ENCODE measurements at regions not wholly inside any gene's neighbourhood (a gene's known extent, or its start where the extent isn't known, plus 50 kb on each side); places are given as distances from the start of the nearest gene placed in this dataset.
"Not testable (repeated sequence)": the region's sequence is repeated elsewhere in the genome, so short reads cannot be mapped to it uniquely, and the experiment has no call there.

DNA sequence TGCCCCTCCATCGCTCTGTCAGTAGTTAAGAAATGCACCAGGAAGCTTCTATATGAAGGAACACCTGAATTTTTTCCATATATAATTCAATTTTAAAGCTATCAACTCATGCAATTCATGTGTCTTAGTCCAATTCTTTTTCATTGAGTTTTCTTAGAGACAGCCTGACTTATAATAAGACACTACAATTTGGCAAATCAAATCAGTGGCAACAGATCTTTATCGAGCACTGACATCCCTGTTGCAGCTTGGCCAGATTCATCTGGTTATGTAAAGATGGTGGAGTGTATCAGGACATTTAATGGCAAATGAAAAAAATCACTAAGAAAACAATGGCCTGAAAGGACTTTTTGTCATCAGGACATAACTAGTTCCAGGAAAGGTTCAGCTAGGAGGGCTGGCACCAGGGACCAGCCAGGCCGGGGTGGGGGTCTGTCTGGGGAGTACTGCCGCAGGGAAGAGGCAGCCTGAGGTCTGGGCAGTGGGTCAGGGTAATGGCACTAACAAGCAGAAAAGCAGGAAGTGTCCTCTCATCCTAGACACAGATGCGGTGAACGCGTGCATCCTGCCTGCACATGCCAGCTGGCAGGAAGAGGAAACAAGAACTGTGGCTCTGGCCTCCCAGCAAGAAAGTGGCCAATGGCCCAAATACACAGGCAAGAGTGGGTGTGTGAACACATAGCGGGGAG lies 100.5 kb upstream of the LMNTD1 start:
- H3K4me1 Mint-ChIP-seq = peaks cover 0 to 3% (median 0%) of the 10 kb centered on the region in 3 donors

DNA sequence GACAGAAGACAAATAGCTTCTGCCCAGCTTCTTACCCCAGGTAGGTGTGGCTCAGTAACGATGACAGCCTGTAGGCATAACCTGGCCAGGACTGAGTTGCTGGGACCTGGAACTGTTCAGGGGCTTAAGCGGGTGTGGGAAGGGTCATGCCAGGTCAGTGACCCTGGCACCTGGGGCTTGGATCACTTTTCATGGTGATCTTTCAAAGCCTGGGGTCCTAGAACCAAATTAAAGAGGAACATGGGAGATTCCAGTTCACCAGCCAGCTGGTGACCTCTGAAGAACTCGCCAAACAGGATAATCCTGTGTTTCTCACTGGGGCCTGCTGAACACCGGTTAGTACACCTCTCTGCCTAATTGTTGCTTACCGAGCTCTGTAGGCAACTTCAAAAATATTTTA lies 102.6 kb upstream of the LMNTD1 start:
- Mint-ChIP-seq H3K4me3 (no peak overlapping the region), H3K27me3 (peaks cover 0 to 6% (median 0%) of the 10 kb centered on the region in 3 donors), H3K36me3 (no peaks in the 10 kb centered on the region), H3K27ac (peak overlapping the region in 1 of 6 donors; percentile 17), H3K4me1 (peaks cover 0 to 3% (median 0%) of the 10 kb centered on the region in 3 donors), H3K9me3 (peaks cover 0 to 2% (median 0%) of the 10 kb centered on the region in 7 donors)
- ATAC-seq (ENCODE audit: low read depth in 2 of 2) (no peak), DNase-seq (no peak)

More for the DNA sequence above, 100.5 kb upstream of the LMNTD1 start:
- DNase-seq (no peak), ATAC-seq (ENCODE audit: low read depth in 2 of 2) (no peak)
- no peaks in the 10 kb centered on the region for H3K36me3 Mint-ChIP-seq
- peaks cover 0 to 6% (median 0%) of the 10 kb centered on the region in 3 donors for H3K27me3 Mint-ChIP-seq
- peaks cover 0 to 2% (median 0%) of the 10 kb centered on the region in 7 donors for H3K9me3 Mint-ChIP-seq
- no peak overlapping the region for H3K4me3 Mint-ChIP-seq
- no peak overlapping the region for H3K27ac Mint-ChIP-seq

DNA sequence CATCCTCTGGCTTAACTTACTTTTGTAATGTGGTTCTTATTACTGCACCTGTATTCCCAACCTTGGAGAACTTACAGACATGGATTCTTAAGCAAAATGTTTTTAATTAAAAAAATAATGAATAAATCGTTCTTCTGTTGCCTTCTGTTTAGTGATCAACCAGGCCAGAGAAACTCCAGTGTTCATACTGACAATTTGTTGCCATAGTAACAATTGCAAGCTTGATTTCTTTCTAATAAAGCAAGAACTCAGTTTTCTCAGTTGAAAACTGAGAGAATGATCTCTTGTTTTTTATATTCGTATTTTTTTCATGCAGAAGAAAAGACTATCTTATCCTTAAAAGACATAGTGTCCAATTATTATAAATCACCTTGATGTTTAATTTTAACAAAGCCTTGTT lies 106.5 kb upstream of the LMNTD1 start:
- Mint-ChIP-seq H3K4me3 (no peak overlapping the region), H3K27me3 (no peaks in the 10 kb centered on the region), H3K36me3 (no peaks in the 10 kb centered on the region), H3K27ac (no peak overlapping the region), H3K4me1 (no peaks in the 10 kb centered on the region), H3K9me3 (peaks cover 0 to 7% (median 0%) of the 10 kb centered on the region in 7 donors)
- ATAC-seq (ENCODE audit: low read depth in 2 of 2) (no peak), DNase-seq (no peak)

DNA sequence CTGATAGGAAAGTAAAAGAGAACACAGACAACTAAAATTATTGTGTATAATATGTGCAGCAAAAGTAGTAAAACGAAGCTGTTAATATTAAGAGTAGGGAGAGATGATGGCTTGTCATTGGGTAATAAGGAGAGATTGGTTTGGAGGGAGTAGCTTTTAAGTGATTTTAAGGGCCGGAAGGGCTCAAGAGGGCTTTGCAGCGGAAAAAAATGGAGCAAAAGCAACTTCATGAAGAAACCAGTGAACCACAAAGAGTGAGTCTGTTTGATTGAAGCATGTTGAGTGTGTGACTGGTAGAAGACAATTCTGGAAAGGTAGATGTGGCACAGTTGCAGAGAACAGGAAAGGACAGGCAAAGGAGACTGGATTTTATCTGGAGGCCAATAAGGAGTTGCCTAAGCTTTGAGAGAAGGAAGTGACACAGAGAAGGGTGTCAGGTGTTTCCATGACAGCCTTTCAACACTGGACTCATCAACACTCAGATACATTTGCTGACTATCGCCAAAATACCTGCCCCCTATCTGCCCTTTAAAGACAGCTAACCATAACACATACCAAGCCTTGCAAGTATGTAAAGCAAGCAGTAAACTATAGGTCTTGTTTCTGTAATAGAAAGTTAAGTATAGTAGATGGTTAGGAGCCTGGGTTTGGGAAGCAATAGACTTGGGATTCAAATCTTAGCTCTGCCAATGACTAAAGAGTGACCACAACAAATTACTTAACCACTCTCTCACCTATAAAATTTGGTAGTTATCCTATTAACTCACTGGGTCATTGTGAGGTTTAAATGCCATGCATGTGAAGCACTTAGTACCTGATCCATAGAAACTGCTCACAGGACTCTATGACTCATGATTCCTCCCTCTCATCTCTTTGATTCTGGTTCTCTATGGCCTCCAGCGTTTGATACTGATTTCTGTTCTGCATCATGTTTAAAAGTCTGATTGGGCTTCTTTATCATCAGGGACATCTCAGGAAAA lies 117.3 kb upstream of the LMNTD1 start:
- H3K36me3 Mint-ChIP-seq = no peaks in the 10 kb centered on the region

DNA sequence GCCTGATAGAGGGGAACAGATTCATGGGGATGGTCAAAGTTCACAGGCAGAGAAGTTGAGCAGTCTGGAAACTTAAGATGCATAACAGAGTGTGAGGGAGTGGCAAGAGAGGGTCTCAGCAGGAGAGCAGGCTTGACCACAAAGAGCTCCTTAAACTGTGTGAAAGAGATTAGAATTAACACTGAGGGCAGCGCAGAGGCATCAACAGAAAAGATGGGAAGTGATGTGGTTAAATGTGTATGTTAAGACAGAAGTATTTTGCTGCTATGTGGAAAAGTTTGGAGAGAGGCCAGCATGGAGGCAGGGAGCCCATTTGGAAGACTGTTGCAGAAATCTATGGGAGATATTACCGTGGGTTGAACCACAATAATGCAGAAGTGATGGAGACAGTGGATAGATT lies 122.7 kb upstream of the LMNTD1 start:
- DNase-seq = no peak
- H3K4me3 Mint-ChIP-seq = no peak overlapping the region
- no peaks in the 10 kb centered on the region for H3K4me1 Mint-ChIP-seq
- H3K36me3 Mint-ChIP-seq = no peaks in the 10 kb centered on the region
- no peak overlapping the region for H3K27ac Mint-ChIP-seq
- no peaks in the 10 kb centered on the region for H3K9me3 Mint-ChIP-seq
- ATAC-seq (ENCODE audit: low read depth in 2 of 2) = no peak
- no peaks in the 10 kb centered on the region for H3K27me3 Mint-ChIP-seq

More for the DNA sequence above, 117.3 kb upstream of the LMNTD1 start:
- H3K27me3 Mint-ChIP-seq = peaks cover 0 to 15% (median 0%) of the 10 kb centered on the region in 3 donors
- no peak overlapping the region for H3K27ac Mint-ChIP-seq
- H3K9me3 Mint-ChIP-seq = no peaks in the 10 kb centered on the region
- ATAC-seq (ENCODE audit: low read depth in 2 of 2) = no peak
- no peaks in the 10 kb centered on the region for H3K4me1 Mint-ChIP-seq
- no peak for DNase-seq
- no peak overlapping the region for H3K4me3 Mint-ChIP-seq

DNA sequence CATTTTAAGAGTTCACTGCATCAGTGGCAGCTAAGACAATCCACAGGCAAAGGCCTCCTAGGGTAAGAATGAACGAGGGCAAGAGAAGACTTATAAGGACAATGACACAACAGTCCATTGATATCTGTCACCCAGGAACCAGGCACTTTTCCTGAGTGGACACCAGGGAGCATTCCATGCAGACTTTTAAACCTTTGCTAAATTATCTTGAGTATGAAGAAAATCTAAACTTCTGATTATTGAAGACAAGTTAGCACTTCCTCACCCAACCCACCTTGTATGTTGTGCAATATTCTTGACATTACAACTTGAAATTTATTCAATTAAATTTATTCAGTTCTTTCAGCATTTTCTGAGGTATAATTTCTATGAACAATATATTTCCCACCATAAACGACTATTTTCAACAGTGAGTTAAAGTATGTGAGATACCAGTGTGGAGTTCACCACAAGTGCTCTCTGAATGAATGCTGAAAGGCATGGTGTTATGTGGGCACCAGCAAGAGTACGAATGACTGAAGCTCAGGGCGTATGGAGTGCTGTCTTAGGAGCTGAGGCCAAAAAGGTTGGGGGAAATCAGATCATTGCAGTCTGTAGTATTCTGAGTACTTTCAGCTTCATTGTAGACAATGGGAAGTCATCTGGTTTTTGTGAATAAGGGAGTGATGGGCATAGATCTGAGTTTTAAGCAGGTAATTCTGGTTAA lies 124.3 kb upstream of the LMNTD1 start:
- Mint-ChIP-seq H3K27ac (no peak overlapping the region), H3K4me1 (no peaks in the 10 kb centered on the region), H3K27me3 (no peaks in the 10 kb centered on the region), H3K9me3 (no peaks in the 10 kb centered on the region), H3K4me3 (no peak overlapping the region), H3K36me3 (no peaks in the 10 kb centered on the region)
- ATAC-seq (ENCODE audit: low read depth in 2 of 2) (no peak), DNase-seq (no peak)

DNA sequence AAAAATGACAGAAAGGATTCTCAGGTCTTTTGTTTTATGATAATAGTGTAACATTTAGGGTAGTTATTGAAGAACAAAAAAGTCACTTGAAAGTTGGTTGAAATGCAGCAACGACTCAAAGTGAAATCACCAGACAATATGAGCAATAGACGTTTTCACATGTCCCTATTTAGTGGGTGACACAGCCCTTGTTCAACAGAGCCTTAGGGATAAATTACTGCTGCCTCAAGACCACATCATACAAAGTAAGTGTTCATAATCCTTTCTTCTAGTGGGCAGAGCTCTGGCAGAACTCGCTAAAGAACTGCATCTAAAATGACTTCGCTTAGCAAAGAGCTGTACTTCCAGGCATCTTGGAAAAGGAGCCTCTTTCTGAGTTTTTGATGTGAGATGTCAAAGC lies 128.5 kb upstream of the LMNTD1 start:
- ATAC-seq (ENCODE audit: low read depth in 2 of 2) (no peak), DNase-seq (no peak)
- Mint-ChIP-seq H3K4me1 (no peaks in the 10 kb centered on the region), H3K4me3 (no peak overlapping the region), H3K9me3 (no peaks in the 10 kb centered on the region), H3K27ac (no peak overlapping the region), H3K27me3 (peaks cover 0 to 7% (median 0%) of the 10 kb centered on the region in 3 donors), H3K36me3 (no peaks in the 10 kb centered on the region)

DNA sequence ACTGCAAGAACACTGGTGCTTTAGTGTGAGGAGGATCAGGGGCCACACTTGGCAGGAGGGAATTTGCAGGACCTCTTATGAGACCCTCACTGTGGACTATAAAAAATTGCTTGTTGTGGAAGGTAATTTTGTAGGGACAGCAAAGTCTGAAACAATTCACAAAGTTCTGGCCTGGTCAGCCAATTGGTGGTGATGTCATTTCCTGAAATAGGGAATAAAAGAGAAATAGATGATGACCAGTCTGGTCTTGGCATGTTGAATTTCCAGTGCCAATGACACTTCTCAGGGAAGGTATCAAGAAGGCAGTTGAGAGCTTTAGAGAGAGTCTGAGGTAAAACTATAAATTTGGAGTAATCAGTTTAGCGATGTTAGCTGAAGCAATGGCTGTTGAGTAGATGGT lies 129.3 kb upstream of the LMNTD1 start:
- Mint-ChIP-seq H3K27ac (no peak overlapping the region), H3K9me3 (peaks cover 0 to 4% (median 2%) of the 10 kb centered on the region in 7 donors), H3K36me3 (no peaks in the 10 kb centered on the region), H3K4me1 (no peaks in the 10 kb centered on the region), H3K4me3 (no peak overlapping the region), H3K27me3 (peaks cover 0 to 7% (median 0%) of the 10 kb centered on the region in 3 donors)
- ATAC-seq (ENCODE audit: low read depth in 2 of 2) (no peak), DNase-seq (no peak)

DNA sequence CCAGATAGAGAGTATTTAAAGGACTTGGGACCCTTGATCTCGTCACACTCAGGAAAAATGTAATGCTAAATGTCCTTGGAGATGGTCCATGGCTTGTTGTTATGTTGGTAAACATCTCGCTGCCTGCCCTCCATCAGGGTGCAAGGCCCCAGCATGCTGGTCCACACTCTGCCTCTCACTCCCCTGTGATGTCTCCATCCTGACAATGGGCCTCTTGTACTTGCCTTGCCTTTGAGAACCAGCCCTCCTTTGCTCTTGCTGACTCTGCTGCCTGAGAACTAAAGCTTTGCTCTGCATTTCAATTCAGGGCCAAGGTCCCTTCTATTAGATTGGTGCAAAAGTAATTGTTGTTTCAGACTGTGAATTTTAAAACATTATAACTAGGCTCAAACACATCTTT lies 131.0 kb upstream of the LMNTD1 start:
- Mint-ChIP-seq H3K36me3 (no peaks in the 10 kb centered on the region), H3K9me3 (peaks cover 0 to 9% (median 3%) of the 10 kb centered on the region in 7 donors), H3K4me3 (no peak overlapping the region), H3K27ac (no peak overlapping the region), H3K27me3 (peaks cover 0 to 7% (median 0%) of the 10 kb centered on the region in 3 donors), H3K4me1 (no peaks in the 10 kb centered on the region)
- ATAC-seq (ENCODE audit: low read depth in 2 of 2) (no peak), DNase-seq (no peak)

DNA sequence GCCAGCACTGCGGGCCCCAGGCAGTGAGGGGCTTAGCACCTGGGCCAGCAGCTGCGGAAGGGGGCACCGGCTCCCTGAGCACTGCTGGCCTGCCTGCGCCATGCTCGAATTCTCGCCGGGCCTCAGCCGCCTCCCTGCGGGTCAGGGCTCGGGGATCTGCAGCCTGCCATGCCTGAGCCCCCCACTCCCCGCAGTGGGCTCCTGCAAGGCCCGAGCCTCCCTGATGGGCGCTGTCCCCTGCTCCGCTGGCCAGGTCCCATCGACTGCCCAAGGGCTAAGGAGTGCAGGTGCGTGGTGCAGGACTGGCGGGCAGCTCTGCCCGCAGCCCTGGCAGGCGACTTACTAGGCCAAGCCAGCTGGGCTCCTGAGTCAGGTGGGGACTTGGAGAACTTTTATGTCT lies 133.3 kb upstream of the LMNTD1 start:
- H3K9me3 Mint-ChIP-seq = peaks cover 0 to 9% (median 3%) of the 10 kb centered on the region in 7 donors

DNA sequence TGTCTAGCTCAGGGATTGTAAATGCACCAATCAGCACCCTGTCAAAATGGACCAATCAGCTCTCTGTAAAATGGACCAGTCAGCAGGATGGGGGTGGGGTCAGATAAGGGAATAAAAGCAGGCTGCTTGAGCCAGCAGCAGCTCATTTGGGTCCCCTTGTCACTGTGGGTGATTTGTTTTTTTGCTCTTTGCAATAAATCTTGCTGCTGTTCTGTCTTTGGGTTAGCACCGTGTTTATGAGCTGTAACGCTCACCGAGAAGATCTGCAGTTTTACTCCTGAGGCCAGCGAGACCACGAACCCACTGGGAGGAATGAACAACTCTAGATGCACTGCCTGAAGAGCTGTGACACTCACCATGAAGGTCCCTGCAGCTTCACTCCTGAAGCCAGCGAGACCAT lies 134.1 kb upstream of the LMNTD1 start:
- Mint-ChIP-seq H3K4me3 (peak overlapping the region in 1 of 8 donors; percentile 74), H3K4me1 (no peaks in the 10 kb centered on the region), H3K9me3 (peaks cover 0 to 9% (median 3%) of the 10 kb centered on the region in 7 donors), H3K27ac (no peak overlapping the region), H3K27me3 (peaks cover 0 to 7% (median 5%) of the 10 kb centered on the region in 3 donors), H3K36me3 (no peaks in the 10 kb centered on the region)
- no peak for ATAC-seq (ENCODE audit: low read depth in 2 of 2)
- no peak for DNase-seq

More for the DNA sequence above, 133.3 kb upstream of the LMNTD1 start:
- Mint-ChIP-seq H3K36me3 (no peaks in the 10 kb centered on the region), H3K27me3 (peaks cover 0 to 7% (median 5%) of the 10 kb centered on the region in 3 donors), H3K27ac (no peak overlapping the region), H3K4me3 (no peak overlapping the region), H3K4me1 (no peaks in the 10 kb centered on the region)
- DNase-seq (no peak), ATAC-seq (ENCODE audit: low read depth in 2 of 2) (no peak)

DNA sequence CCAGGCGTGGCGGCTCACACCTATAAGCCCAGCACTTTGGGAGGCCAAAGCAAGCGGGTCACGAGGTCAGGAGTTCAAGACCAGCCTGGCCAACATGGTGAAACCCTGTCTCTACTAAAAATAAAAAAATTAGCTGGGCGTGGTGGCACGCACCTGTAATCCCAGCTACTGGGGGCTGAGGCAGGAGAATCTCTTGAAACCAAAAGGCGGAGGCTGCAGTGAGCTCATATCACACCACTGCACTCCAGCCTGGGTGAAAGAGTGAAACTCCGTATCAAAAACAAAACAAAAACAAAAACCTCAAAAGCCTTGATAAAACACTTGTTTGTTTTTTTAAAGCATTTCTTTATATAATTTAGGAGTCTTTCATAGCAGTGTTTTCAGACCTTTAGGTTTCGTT lies 135.8 kb upstream of the LMNTD1 start:
- H3K4me3 Mint-ChIP-seq; H3K36me3 Mint-ChIP-seq; H3K27me3 Mint-ChIP-seq; H3K27ac Mint-ChIP-seq; H3K9me3 Mint-ChIP-seq; H3K4me1 Mint-ChIP-seq; ATAC-seq (ENCODE audit: low read depth in 2 of 2); DNase-seq: not testable (repeated sequence)

DNA sequence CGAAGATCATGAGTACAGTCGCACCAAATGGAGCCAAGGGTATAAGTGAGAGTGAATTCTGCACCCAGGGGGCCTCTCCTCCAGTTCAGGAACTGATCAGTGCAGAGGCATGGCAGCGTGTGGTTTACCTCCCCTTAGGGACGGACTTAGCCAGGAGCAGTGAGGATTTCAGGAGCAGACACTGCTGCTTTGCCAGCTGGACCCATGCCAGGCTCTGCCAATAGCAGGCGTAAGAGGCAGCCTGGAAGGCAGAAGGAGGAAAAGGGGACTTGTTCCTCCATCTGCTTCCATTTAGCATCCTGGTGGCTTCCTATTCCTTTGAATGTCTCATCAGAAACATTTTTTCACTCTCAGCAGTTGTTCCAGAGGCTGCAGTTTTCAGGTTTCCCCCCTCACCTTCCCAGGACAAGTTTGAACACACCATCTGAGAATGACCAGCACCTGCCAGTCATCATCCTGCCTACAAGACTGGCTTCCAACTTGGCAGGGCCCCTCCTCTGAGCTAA lies 137.0 kb upstream of the LMNTD1 start:
- H3K27ac Mint-ChIP-seq = no peak overlapping the region
- peaks cover 0 to 9% (median 3%) of the 10 kb centered on the region in 7 donors for H3K9me3 Mint-ChIP-seq
- DNase-seq = no peak
- no peaks in the 10 kb centered on the region for H3K4me1 Mint-ChIP-seq
- H3K4me3 Mint-ChIP-seq = no peak overlapping the region
- H3K27me3 Mint-ChIP-seq = peaks cover 0 to 5% (median 0%) of the 10 kb centered on the region in 3 donors
- H3K36me3 Mint-ChIP-seq = no peaks in the 10 kb centered on the region
- no peak for ATAC-seq (ENCODE audit: low read depth in 2 of 2)
